C4-2B (cell line): ENCODE measurements at regions not wholly inside any gene's neighbourhood (a gene's known extent, or its start where the extent isn't known, plus 50 kb on each side); places are given as distances from the start of the nearest gene placed in this dataset.

Experiments
- H3K27ac ChIP-seq: fragments of 450-650 bp; 2 replicates; pipeline ENCODE4 v1.5.1; 2017
- CTCF ChIP-seq: fragments of 450-650 bp; conservative IDR thresholded peaks from 2 replicates; pipeline ENCODE4 v1.5.1; 2017; ENCODE audit warnings: mild to moderate bottlenecking
- ZFX ChIP-seq: fragments of 450-650 bp; IDR thresholded peaks from 2 replicates; pipeline ENCODE4 v1.6.1; 2017

DNA sequence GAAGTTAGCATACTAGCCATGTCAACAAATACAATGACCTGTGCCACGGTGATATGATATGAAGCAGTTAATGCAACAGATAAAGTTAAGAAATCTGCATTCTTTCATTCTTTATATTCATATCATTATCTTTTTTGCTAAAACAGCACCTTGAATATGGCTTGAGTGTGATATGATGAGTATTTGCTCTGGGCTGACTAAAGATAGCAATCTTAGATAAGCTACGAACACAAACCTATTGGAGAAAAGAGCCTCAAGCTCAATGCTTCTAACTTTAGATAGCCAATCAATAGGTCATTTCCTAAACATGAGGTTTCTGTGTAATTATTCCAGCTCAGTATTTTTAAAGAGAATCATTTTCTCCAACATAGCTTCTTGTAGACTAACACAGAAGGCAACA is 61.7 kb downstream of the NR2F1 start:
- TF ChIP-seq CTCF, result no peak
- TF ChIP-seq ZFX, result no peak
- no peak overlapping the region for H3K27ac ChIP-seq
